ENCODE measurements at regions not wholly inside any gene's neighbourhood (a gene's known extent, or its start where the extent isn't known, plus 50 kb on each side); places are given as distances from the start of the nearest gene placed in this dataset.
"Not testable (repeated sequence)": the region's sequence is repeated elsewhere in the genome, so short reads cannot be mapped to it uniquely, and the experiment has no call there.

DNA sequence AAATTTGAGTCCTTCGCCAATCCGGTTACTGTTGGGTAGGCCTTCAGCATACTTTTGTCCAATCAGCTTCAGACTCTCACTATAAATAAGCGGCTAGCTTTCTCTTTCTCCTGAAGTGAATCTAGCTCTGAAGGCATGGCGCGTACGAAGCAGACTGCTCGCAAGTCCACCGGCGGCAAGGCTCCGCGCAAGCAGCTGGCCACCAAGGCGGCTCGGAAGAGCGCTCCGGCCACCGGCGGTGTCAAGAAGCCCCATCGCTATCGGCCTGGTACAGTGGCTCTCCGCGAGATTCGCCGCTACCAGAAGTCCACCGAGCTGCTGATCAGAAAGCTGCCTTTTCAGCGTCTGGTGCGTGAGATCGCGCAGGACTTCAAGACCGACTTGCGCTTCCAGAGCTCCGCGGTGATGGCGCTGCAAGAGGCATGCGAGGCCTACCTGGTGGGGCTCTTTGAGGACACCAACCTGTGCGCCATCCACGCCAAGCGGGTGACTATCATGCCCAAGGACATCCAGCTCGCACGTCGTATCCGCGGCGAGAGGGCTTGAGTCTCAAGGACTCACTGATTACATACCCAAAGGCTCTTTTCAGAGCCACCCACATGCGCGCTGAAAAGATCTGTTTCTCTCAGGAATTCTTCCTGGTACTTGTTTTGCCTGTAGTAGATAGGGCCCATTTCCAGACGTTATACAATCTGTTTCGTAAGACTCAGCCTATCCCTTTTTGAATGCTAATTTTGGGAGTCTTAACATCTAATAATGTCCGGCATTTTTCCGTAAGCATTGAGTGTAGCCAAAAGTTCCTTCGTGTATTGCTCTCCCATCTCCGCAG, 102.0 kb downstream of the OR2B2 start:
- Histone ChIP-seq H3K4me2 (ENCODE audit: low read length) (peak overlapping the region; percentile 92), H3K9ac (ENCODE audit: low read depth, low read length) (peak overlapping the region; percentile 79), H3K4me3 (ENCODE audit: low read length) (peak overlapping the region; percentile 83), H3K36me3 (ENCODE audit: insufficient read depth, low read length) (no peaks in the 10 kb centered on the region), H3K27me3 (ENCODE audit: control insufficient read depth, insufficient read depth, low read length) (no peaks in the 10 kb centered on the region), H3K4me1 (ENCODE audit: control insufficient read depth, insufficient read depth, low read length) (peaks cover 20% of the 10 kb centered on the region), H3K9me3 (replicated peaks; ENCODE audit: low read length) (no peaks in the 10 kb centered on the region)

DNA sequence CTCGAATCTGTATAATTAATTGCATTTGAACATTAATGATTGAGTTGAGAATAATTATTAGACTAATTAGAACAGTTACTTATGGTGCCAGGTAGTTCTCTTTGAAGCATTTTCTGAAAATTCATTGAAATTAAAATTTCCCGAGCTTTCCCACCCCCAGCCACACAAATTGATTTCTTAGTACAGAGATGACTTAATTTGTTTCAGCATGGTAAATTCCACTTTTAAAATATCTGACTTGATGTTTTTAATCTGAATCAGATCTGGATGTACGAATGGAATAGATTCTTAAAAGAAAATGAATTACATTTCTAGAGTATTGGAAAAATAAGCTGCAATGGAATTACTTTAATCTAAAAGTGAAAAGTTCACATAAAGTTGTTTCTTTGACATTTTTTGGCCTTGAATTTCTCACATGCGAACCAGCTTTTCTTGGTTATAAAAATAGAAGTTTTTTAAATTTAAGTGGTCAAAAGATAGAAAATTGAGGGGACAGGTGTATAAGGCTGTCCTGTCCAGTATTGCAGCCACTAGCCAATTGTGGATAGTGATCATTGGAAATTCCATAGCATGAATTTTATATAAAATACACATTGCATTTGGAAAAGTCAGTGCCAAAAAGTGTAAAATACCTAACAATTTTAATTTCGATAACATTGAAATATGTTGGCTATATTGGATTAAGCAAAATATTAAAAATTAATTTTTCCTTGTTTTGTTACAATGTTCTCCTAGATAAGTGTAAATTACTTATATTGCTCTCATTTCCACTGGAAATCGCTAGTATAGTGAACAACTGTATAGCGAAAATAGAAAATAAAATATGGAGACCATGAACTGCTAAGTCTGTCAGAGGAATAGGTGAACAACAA, 102.9 kb downstream of the OR2B2 start:
- H3K27me3 ChIP-seq (ENCODE audit: control insufficient read depth, insufficient read depth, low read length): no peaks in the 10 kb centered on the region
- H3K4me2 ChIP-seq (ENCODE audit: low read length): peak overlapping the region; percentile 92
- H3K9ac ChIP-seq (ENCODE audit: low read depth, low read length): no peak overlapping the region
- peak overlapping the region; percentile 64 for H3K4me3 ChIP-seq (ENCODE audit: low read length)
- H3K9me3 ChIP-seq (replicated peaks; ENCODE audit: low read length): no peaks in the 10 kb centered on the region
- H3K4me1 ChIP-seq (ENCODE audit: control insufficient read depth, insufficient read depth, low read length): peaks cover 17% of the 10 kb centered on the region
- no peaks in the 10 kb centered on the region for H3K36me3 ChIP-seq (ENCODE audit: insufficient read depth, low read length)

DNA sequence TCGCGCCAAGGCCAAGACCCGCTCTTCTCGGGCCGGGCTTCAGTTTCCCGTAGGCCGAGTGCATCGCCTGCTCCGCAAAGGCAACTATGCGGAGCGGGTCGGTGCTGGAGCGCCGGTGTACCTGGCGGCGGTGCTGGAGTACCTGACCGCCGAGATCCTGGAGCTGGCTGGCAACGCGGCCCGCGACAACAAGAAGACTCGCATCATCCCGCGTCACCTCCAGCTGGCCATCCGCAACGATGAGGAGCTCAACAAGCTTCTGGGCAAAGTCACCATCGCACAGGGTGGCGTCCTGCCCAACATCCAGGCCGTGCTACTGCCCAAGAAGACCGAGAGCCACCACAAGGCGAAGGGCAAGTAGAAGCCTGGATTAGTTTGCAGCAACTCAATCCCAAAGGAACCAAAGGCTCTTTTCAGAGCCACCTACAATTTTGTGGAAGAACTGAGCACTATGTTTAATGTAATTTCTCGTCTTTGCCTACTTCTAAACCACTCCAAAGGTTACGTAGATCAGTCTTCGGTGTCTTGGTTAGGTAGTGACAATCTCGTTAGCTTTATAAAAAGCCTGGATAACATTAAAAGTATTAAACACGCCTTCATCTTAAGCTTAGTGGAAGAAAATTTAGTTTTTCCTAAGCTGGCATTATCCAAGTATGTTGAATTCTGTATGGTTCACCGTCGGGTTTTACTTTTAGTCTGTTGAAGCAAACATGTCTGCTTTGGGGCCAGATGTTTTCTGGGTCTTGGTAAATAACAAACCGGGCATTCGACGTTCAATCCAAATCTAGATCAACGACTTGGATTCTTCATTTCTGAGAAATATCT, 103.7 kb downstream of the OR2B2 start:
- H3K9me3 ChIP-seq (replicated peaks; ENCODE audit: low read length); H3K27me3 ChIP-seq (ENCODE audit: control insufficient read depth, insufficient read depth, low read length); H3K36me3 ChIP-seq (ENCODE audit: insufficient read depth, low read length): not testable (repeated sequence)
- Histone ChIP-seq H3K9ac (ENCODE audit: low read depth, low read length) (peak overlapping the region; percentile 53), H3K4me1 (ENCODE audit: control insufficient read depth, insufficient read depth, low read length) (peaks cover 17% of the 10 kb centered on the region), H3K4me2 (ENCODE audit: low read length) (peak overlapping the region; percentile 92), H3K4me3 (ENCODE audit: low read length) (peak overlapping the region; percentile 77)

DNA sequence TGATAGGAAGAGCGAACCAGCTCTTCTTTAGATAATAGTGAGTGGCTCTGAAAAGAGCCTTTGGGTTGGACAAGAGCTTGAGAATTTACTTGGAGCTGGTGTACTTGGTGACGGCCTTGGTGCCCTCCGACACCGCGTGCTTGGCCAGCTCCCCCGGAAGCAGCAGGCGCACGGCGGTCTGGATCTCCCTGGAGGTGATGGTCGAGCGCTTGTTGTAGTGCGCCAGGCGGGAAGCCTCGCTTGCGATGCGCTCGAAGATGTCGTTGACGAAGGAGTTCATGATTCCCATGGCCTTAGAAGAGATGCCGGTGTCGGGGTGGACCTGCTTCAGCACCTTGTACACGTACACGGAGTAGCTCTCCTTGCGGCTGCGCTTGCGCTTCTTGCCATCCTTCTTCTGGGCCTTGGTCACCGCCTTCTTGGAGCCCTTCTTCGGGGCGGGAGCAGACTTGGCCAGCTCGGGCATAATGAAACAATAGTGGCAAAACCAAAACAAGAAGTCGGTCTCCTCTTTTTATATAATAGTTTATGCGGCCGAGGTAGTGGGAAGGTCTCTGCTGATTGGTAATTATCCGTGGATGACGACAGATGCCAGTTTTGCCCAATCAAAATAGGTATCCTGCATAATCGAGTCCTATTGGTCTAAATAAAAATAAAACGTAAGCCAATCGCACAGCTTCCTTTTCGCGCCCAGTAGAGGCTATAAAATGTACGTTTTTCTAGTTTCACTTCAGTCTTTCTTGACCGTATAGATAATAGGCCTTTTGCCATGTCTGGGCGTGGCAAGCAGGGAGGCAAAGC, 104.6 kb downstream of the OR2B2 start:
- peak overlapping the region; percentile 74 for H3K4me2 ChIP-seq (ENCODE audit: low read length)
- peak overlapping the region; percentile 56 for H3K9ac ChIP-seq (ENCODE audit: low read depth, low read length)
- H3K9me3 ChIP-seq (replicated peaks; ENCODE audit: low read length); H3K36me3 ChIP-seq (ENCODE audit: insufficient read depth, low read length); H3K27me3 ChIP-seq (ENCODE audit: control insufficient read depth, insufficient read depth, low read length): not testable (repeated sequence)
- peaks cover 17% of the 10 kb centered on the region for H3K4me1 ChIP-seq (ENCODE audit: control insufficient read depth, insufficient read depth, low read length)
- peak overlapping the region; percentile 77 for H3K4me3 ChIP-seq (ENCODE audit: low read length)

DNA sequence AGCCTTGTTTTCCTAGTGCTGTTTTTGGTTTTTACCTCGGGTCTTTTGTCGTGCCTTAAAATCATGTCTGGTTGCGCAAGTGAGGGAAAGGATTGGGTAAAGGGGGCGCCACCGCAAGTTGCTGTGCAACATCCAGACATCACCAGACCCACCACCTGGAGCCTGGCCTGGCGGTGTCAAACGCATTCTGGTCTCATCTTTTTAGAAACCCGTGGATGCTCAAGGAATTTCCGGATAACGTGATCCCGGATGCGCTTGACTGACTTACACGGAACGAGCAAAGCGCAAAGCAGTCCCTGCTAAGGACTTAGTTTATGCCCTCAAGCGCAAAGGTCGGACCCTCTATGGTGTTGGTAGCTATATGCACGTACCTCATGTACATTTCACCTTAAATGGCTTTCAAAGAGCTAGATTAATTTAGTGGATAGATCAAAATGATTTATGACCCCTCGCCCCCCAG, 105.2 kb downstream of the OR2B2 start:
- Histone ChIP-seq H3K36me3 (ENCODE audit: insufficient read depth, low read length) (no peaks in the 10 kb centered on the region), H3K9ac (ENCODE audit: low read depth, low read length) (peak overlapping the region; percentile 56), H3K9me3 (replicated peaks; ENCODE audit: low read length) (no peaks in the 10 kb centered on the region), H3K4me2 (ENCODE audit: low read length) (peak overlapping the region; percentile 74), H3K27me3 (ENCODE audit: control insufficient read depth, insufficient read depth, low read length) (no peaks in the 10 kb centered on the region), H3K4me3 (ENCODE audit: low read length) (peak overlapping the region; percentile 77), H3K4me1 (ENCODE audit: control insufficient read depth, insufficient read depth, low read length) (peaks cover 17% of the 10 kb centered on the region)

DNA sequence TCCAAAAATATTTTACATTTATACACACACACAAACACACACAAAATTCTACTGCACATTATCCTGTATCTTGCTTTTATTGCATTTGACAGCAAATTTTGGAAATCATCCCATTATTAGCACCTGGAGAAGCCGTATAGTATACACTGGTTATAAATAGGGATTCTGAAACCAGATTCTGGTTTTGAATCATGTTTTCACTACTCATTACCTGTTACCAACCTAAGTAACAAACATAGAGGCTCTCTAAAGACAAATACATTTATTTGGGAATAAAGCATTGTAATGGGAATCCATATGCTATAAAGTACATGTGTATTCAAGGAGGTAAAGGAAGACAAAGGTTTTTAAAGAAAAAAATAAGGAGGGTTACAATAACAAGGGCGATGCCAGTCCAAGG, 106.8 kb downstream of the OR2B2 start:
- Histone ChIP-seq H3K4me3 (ENCODE audit: low read length) (no peak overlapping the region), H3K27me3 (ENCODE audit: control insufficient read depth, insufficient read depth, low read length) (no peaks in the 10 kb centered on the region), H3K9me3 (replicated peaks; ENCODE audit: low read length) (no peaks in the 10 kb centered on the region), H3K4me1 (ENCODE audit: control insufficient read depth, insufficient read depth, low read length) (peaks cover 10% of the 10 kb centered on the region), H3K36me3 (ENCODE audit: insufficient read depth, low read length) (no peaks in the 10 kb centered on the region), H3K4me2 (ENCODE audit: low read length) (no peak overlapping the region), H3K9ac (ENCODE audit: low read depth, low read length) (no peak overlapping the region)

DNA sequence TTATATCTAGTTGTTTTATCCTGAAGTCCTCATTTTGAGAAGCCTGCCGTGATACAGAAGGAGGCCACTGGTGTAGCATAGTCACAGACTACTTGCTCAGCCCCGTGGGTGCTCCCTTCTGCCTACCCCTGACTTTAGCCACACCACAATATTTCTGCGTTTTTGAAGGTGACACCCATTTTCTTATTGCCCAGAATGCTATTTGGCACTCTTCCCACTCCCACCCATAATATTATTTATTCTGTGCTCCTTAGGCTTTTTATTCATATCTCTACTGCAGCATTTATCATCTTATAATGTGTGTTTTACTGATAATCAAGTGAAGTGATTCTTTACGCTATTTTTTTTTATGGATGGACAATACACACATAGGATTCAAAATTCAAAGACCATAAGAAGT, 107.3 kb downstream of the OR2B2 start:
- H3K4me1 ChIP-seq (ENCODE audit: control insufficient read depth, insufficient read depth, low read length): peaks cover 10% of the 10 kb centered on the region
- no peak overlapping the region for H3K4me3 ChIP-seq (ENCODE audit: low read length)
- H3K36me3 ChIP-seq (ENCODE audit: insufficient read depth, low read length): no peaks in the 10 kb centered on the region
- H3K9me3 ChIP-seq (replicated peaks; ENCODE audit: low read length): no peaks in the 10 kb centered on the region
- H3K27me3 ChIP-seq (ENCODE audit: control insufficient read depth, insufficient read depth, low read length): no peaks in the 10 kb centered on the region
- H3K9ac ChIP-seq (ENCODE audit: low read depth, low read length): no peak overlapping the region
- no peak overlapping the region for H3K4me2 ChIP-seq (ENCODE audit: low read length)

DNA sequence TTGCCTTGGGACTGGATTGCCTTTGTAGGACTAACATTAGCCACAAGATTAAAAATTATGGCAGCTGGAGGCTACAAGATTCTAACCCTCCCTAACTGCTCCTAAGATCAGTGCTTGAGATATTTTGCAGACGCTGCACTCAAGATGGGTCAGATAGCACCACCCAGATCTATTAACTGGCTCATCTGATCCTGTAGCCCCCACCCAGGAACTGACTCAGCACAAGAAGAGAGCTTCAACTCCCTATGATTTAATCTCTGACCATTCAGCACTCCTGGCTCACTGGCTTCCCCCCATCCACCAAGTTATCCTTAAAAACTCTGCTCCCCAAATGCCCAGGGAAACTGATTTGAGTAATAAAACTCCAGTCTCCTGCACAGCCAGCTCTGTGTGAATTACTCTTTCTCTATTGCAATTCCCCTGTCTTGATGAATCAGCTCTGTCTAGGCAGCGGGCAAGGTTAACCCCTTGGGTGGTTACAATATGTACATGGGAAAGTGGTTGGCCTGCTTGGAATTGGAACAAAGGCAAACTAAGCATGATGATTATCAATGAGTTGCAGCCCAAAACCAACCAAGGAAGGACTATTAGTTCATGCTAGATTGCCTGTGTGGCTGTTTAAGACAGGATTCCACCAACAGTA, 111.3 kb downstream of the OR2B2 start:
- H3K9me3 ChIP-seq (replicated peaks; ENCODE audit: low read length): no peaks in the 10 kb centered on the region
- no peaks in the 10 kb centered on the region for H3K4me1 ChIP-seq (ENCODE audit: control insufficient read depth, insufficient read depth, low read length)
- H3K27me3 ChIP-seq (ENCODE audit: control insufficient read depth, insufficient read depth, low read length): peaks cover 7% of the 10 kb centered on the region
- no peak overlapping the region for H3K4me2 ChIP-seq (ENCODE audit: low read length)
- H3K9ac ChIP-seq (ENCODE audit: low read depth, low read length): no peak overlapping the region
- H3K4me3 ChIP-seq (ENCODE audit: low read length): no peak overlapping the region
- no peaks in the 10 kb centered on the region for H3K36me3 ChIP-seq (ENCODE audit: insufficient read depth, low read length)

DNA sequence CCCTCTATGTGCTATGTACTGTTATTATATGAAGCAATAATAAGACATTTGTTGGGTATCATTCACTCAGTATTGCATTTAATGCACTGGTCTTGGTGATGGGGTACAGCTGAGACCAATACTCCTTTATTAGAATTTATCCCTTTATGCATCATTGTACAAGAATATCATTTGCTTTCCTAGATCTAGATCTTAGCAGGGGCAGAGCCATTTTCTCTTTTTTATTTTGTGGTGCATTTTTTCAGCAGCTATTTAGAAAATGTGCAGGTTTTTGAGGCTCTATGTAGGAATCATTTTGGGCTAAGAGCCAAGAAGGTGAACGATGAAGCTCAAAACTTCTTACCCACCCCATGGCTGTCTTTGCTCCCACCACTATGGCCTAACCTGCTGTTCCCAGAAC, 114.2 kb downstream of the OR2B2 start:
- H3K4me2 ChIP-seq (ENCODE audit: low read length): no peak overlapping the region
- no peak overlapping the region for H3K9ac ChIP-seq (ENCODE audit: low read depth, low read length)
- H3K9me3 ChIP-seq (replicated peaks; ENCODE audit: low read length): no peaks in the 10 kb centered on the region
- H3K36me3 ChIP-seq (ENCODE audit: insufficient read depth, low read length): no peaks in the 10 kb centered on the region
- H3K27me3 ChIP-seq (ENCODE audit: control insufficient read depth, insufficient read depth, low read length): peaks cover 7% of the 10 kb centered on the region
- H3K4me3 ChIP-seq (ENCODE audit: low read length): no peak overlapping the region
- peaks cover 3% of the 10 kb centered on the region for H3K4me1 ChIP-seq (ENCODE audit: control insufficient read depth, insufficient read depth, low read length)

DNA sequence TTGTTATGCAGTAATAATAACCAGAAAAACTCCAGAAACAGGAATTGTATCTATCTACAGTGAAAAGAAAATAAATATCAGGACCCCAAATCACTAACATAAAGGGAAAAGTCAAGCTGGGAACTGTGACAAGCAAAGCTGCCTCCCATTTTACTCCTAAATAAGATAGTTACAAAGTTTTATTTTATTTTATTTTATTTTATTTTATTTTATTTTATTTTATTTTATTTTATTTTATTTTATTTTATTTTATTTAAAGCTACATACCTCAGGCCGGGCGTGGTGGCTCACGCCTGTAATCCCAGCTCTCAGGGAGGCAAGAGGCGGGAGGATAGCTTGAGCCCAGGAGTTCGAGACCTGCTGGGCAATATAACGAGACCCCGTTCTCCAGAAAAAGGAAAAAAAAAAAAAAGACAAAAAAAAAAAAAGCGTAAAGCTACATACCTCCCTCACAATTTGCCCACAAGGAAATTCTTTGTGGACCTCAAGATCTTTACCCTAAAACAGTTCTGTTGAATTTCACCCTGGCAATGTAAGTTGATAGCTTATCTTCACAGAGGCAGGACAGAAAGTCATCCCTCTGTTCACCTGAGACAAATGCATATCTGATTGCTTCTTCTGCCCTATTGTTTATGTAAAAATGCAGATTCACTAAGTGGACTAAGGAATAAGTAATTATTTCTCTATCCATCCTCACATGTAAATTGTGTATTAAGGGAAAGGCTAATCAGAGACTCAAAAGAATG, 115.3 kb downstream of the OR2B2 start:
- H3K4me3 ChIP-seq (ENCODE audit: low read length); H3K4me2 ChIP-seq (ENCODE audit: low read length); H3K36me3 ChIP-seq (ENCODE audit: insufficient read depth, low read length); H3K9ac ChIP-seq (ENCODE audit: low read depth, low read length); H3K9me3 ChIP-seq (replicated peaks; ENCODE audit: low read length); H3K4me1 ChIP-seq (ENCODE audit: control insufficient read depth, insufficient read depth, low read length); H3K27me3 ChIP-seq (ENCODE audit: control insufficient read depth, insufficient read depth, low read length): not testable (repeated sequence)
